H9 (cell line): ENCODE measurements at regions not wholly inside any gene's neighbourhood (a gene's known extent, or its start where the extent isn't known, plus 50 kb on each side); places are given as distances from the start of the nearest gene placed in this dataset.
A peak's percentile ranks its signal among the peaks of the same experiment; 100 is the strongest.

ENCODE experiments used
- DNase-seq: peaks from one replicate; pipeline ENCODE4 v3.0.0-alpha.2; 2017
- H2AFZ ChIP-seq: one replicate; pipeline ENCODE4 v1.6.1; 2013; ENCODE audit warnings: mild to moderate bottlenecking, low read length, control low read depth, moderate library complexity
- H2AK5ac ChIP-seq: 2 replicates; pipeline ENCODE4 v1.6.1; 2013; ENCODE audit warnings: low read length, control low read depth, mixed read lengths; ENCODE audit not compliant: insufficient read length
- H2BK120ac ChIP-seq: one replicate; pipeline ENCODE4 v1.6.1; 2013; ENCODE audit warnings: low read depth, mild to moderate bottlenecking, low read length, control low read depth, inconsistent platforms; ENCODE audit not compliant: poor library complexity, severe bottlenecking
- H2BK12ac ChIP-seq: 2 replicates; pipeline ENCODE4 v1.6.1; 2013; ENCODE audit warnings: low read length, control low read depth, mixed read lengths, low read depth; ENCODE audit not compliant: insufficient read length
- H2BK15ac ChIP-seq: 2 replicates; pipeline ENCODE4 v1.6.1; 2013; ENCODE audit warnings: low read depth, low read length, control low read depth
- H2BK20ac ChIP-seq: one replicate; pipeline ENCODE4 v1.6.1; 2013; ENCODE audit warnings: low read depth, mild to moderate bottlenecking, low read length, control low read depth, inconsistent platforms; ENCODE audit not compliant: poor library complexity, severe bottlenecking
- H2BK5ac ChIP-seq: 2 replicates; pipeline ENCODE4 v1.6.1; 2013; ENCODE audit warnings: low read length, control low read depth, mixed read lengths; ENCODE audit not compliant: insufficient read length
- H3K14ac ChIP-seq: 2 replicates; pipeline ENCODE4 v1.6.1; 2013; ENCODE audit warnings: low read length, control low read depth; ENCODE audit not compliant: insufficient read depth
- H3K18ac ChIP-seq: 2 replicates; pipeline ENCODE4 v1.6.1; 2013; ENCODE audit warnings: low read depth, mild to moderate bottlenecking, mixed read lengths, low read length, control low read depth; ENCODE audit not compliant: insufficient read length
- H3K23ac ChIP-seq: 2 replicates; pipeline ENCODE4 v1.6.1; 2013; ENCODE audit warnings: low read length, control low read depth, mixed read lengths, low read depth; ENCODE audit not compliant: insufficient read length
- H3K23me2 ChIP-seq: 2 replicates; pipeline ENCODE4 v1.6.1; 2013; ENCODE audit warnings: low read depth, mild to moderate bottlenecking, mixed read lengths, low read length, control low read depth; ENCODE audit not compliant: insufficient read length, poor library complexity, severe bottlenecking
- H3K27ac ChIP-seq: 2 replicates; pipeline ENCODE4 v1.5.1; 2013; ENCODE audit warnings: low read length, control low read depth, mixed read lengths, low read depth; ENCODE audit not compliant: insufficient read length
- H3K27me3 ChIP-seq: 2 replicates; pipeline ENCODE4 v1.6.1; 2013; ENCODE audit warnings: low read length, control low read depth, inconsistent platforms; ENCODE audit not compliant: insufficient read depth
- H3K4ac ChIP-seq: 2 replicates; pipeline ENCODE4 v1.6.1; 2013; ENCODE audit warnings: low read depth, mild to moderate bottlenecking, control low read depth, inconsistent platforms, low read length, moderate library complexity
- H3K4me1 ChIP-seq: 2 replicates; pipeline ENCODE4 v1.6.1; 2013; ENCODE audit warnings: low read length, control low read depth, inconsistent platforms; ENCODE audit not compliant: insufficient read depth
- H3K4me2 ChIP-seq: 2 replicates; pipeline ENCODE4 v1.6.1; 2013; ENCODE audit warnings: low read length, control low read depth, mixed read lengths; ENCODE audit not compliant: insufficient read length, insufficient read depth
- H3K56ac ChIP-seq: 2 replicates; pipeline ENCODE4 v1.6.1; 2013; ENCODE audit warnings: low read depth, mild to moderate bottlenecking, mixed read lengths, low read length, control low read depth; ENCODE audit not compliant: insufficient read length
- H3K79me1 ChIP-seq: 2 replicates; pipeline ENCODE4 v1.6.1; 2013; ENCODE audit warnings: low read depth, mild to moderate bottlenecking, moderate library complexity, low read length, control low read depth, inconsistent platforms; ENCODE audit not compliant: insufficient read depth, poor library complexity, severe bottlenecking
- H3K79me2 ChIP-seq: 2 replicates; pipeline ENCODE4 v1.6.1; 2013; ENCODE audit warnings: low read length, control low read depth, inconsistent platforms; ENCODE audit not compliant: insufficient read depth
- H3K9ac ChIP-seq: 2 replicates; pipeline ENCODE4 v1.6.1; 2013; ENCODE audit warnings: low read length, control low read depth, mixed read lengths; ENCODE audit not compliant: insufficient read length; ENCODE audit errors: extremely low read depth
- H3K9me3 ChIP-seq: one replicate; pipeline ENCODE4 v1.6.1; 2013; ENCODE audit warnings: low read depth, low read length, inconsistent platforms; ENCODE audit not compliant: control insufficient read depth
- H3T11ph ChIP-seq: one replicate; pipeline ENCODE4 v1.6.1; 2013; ENCODE audit warnings: mild to moderate bottlenecking, low read length, control low read depth, inconsistent platforms
- H4K20me1 ChIP-seq: one replicate; pipeline ENCODE4 v1.6.1; 2013; ENCODE audit not compliant: control insufficient read depth, insufficient read length, insufficient read depth
- H4K5ac ChIP-seq: 2 replicates; pipeline ENCODE4 v1.6.1; 2013; ENCODE audit warnings: low read depth, mild to moderate bottlenecking, mixed read lengths, low read length, control low read depth; ENCODE audit not compliant: insufficient read length
- H4K8ac ChIP-seq: replicated peaks from 2 replicates; pipeline ENCODE4 v1.6.1; 2013; ENCODE audit warnings: low read length, control low read depth, mixed read lengths, low read depth; ENCODE audit not compliant: insufficient read length
- H4K91ac ChIP-seq: 2 replicates; pipeline ENCODE4 v1.6.1; 2013; ENCODE audit warnings: low read depth, mild to moderate bottlenecking, moderate library complexity, mixed read lengths, low read length, control low read depth; ENCODE audit not compliant: insufficient read length
- H3K27ac Mint-ChIP-seq, 3 experiments: 2 replicates in 2 of 3; 3 replicates in 1 of 3; pipeline ENCODE4 v1.8.0; 2020 to 2021; ENCODE audit warnings: mixed read lengths in 3 of 3, mild to moderate bottlenecking in 1 of 3, moderate library complexity in 1 of 3
- H3K27me3 Mint-ChIP-seq: 2 replicates; pipeline ENCODE4 v1.8.0; 2021; ENCODE audit warnings: low read depth, mild to moderate bottlenecking, moderate library complexity, mixed read lengths
- H3K36me3 Mint-ChIP-seq, 3 experiments: 2 replicates in 2 of 3; 3 replicates in 1 of 3; pipeline ENCODE4 v1.8.0; 2020 to 2021; ENCODE audit warnings: low read depth in 3 of 3, mixed read lengths in 3 of 3; ENCODE audit not compliant: insufficient read depth in 1 of 3
- H3K4me1 Mint-ChIP-seq, 2 experiments: 2 replicates each; pipeline ENCODE4 v1.8.0; 2020; ENCODE audit warnings: mixed read lengths in 2 of 2
- H3K4me3 Mint-ChIP-seq, 2 experiments: 2 replicates in 1 of 2; 3 replicates in 1 of 2; pipeline ENCODE4 v1.8.0; 2020 to 2021; ENCODE audit warnings: mild to moderate bottlenecking in 2 of 2, mixed read lengths in 2 of 2, moderate library complexity in 1 of 2
- H3K9me3 Mint-ChIP-seq, 2 experiments: 2 replicates in 1 of 2; 3 replicates in 1 of 2; pipeline ENCODE4 v1.8.0; 2020; ENCODE audit warnings: mild to moderate bottlenecking in 2 of 2, mixed read lengths in 2 of 2, moderate library complexity in 1 of 2
- CTCF ChIP-seq: fragments of 200-600 bp; sonication (generic); conservative IDR thresholded peaks from 3 replicates; pipeline ENCODE4 v1.8.0; 2021; ENCODE audit warnings: antibody characterized with exemption, mild to moderate bottlenecking
- WGBS: extraction: QIAGEN DNeasy Blood & Tissue Kit; methylation state at CpG from one replicate; pipeline ENCODE4 v1.1.7; 2013; ENCODE audit warnings: missing lambda C conversion rate, low lambda C conversion rate, mixed read lengths; ENCODE audit not compliant: insufficient read length; ENCODE audit errors: extremely low coverage; 5-methylcytosine and 5-hydroxymethylcytosine counted together

GRCh38 chr10:57706576-57707299 lies 561.0 kb downstream of the IPMK start:
- Histone ChIP-seq H3T11ph (no peak overlapping the region), H3K9me3 (no peaks in the 10 kb centered on the region), H2BK120ac (no peak overlapping the region), H3K23ac (no peak overlapping the region), H2BK12ac (no peak overlapping the region), H2AFZ (no peak overlapping the region), H3K4ac (no peak overlapping the region), H2AK5ac (no peak overlapping the region), H4K8ac (no peak overlapping the region), H3K27ac (no peak overlapping the region), H2BK20ac (no peak overlapping the region), H3K27me3 (no peaks in the 10 kb centered on the region), H2BK5ac (no peak overlapping the region), H3K23me2 (no peaks in the 10 kb centered on the region), H3K4me2 (no peak overlapping the region), H3K56ac (no peak overlapping the region), H3K4me1 (peaks cover 2% of the 10 kb centered on the region), H4K5ac (no peak overlapping the region), H3K79me2 (no peaks in the 10 kb centered on the region), H2BK15ac (no peak overlapping the region), H3K18ac (no peak overlapping the region), H3K14ac (no peak overlapping the region), H4K20me1 (no peaks in the 10 kb centered on the region), H3K79me1 (no peaks in the 10 kb centered on the region), H4K91ac (no peak overlapping the region), H3K9ac (no peak overlapping the region)
- Mint-ChIP-seq H3K9me3 (peaks cover 0 to under 1% of the 10 kb centered on the region in 2 experiments; a peak in 1 of 5 replicates), H3K4me1 (peaks cover 23 to 26% of the 10 kb centered on the region in 2 experiments), H3K36me3 (peaks cover 0 to 4% (median 0%) of the 10 kb centered on the region in 3 experiments; a peak in 2 of 7 replicates), H3K27me3 (no peaks in the 10 kb centered on the region), H3K27ac (peak overlapping the region in 2 of 3 experiments; percentile 15 to 53; a peak in 2 of 7 replicates), H3K4me3 (no peak overlapping the region)
- no peak for DNase-seq
- WGBS: no CpG with 5 or more reads among the region's 5 CpGs
- TF ChIP-seq CTCF: no peak
